Hematopoietic multipotent progenitor cell treated with erythropoietin and hydrocortisone succinate and interleukin-3 and kit ligand, for 6 days (in vitro differentiated cells): ENCODE measurements at regions not wholly inside any gene's neighbourhood (a gene's known extent, or its start where the extent isn't known, plus 50 kb on each side); places are given as distances from the start of the nearest gene placed in this dataset.

Experiments used
- DNase-seq: peaks from one replicate; pipeline ENCODE4 v3.0.0-alpha.2; 2015

DNA sequence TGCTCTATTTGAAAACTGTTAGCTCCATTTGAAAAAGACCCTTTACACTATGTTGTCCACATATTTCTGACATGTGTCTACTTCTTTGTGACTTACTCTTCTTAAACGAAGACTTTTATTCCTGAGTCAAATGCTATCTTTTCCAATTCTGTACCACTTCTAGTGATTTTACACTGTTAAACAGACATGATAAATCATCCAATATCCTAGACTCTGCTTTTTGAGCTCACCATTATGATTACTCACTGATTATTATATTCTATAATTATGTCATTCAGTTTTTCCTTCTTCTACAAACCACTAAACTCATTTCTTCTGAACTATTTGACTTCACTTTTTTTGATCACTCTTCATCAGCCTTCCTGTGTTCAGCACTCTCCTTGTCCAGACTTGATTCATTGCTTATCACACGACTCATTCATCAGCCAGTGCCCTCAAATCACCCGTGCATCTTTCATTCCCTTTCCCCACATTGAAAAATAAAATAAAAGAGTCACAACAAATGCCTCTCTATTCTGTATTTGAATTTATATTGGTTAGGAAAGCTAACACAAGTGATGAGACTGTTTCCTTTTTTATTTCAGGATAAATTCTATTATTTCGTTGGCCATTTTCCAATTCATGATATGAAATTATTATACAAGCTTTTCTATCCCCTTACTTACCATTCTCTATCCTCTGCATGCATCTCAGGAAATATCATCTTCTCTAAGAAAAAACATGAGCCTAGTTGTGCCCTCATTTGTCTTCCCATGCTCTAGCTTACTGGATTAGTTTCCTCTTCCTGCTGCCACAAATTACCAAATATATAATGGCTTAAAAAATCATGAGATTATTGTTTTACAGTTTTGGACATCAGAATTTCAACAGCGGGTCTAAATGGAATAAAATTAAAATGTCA lies 1482.1 kb upstream of the MIR17HG start:
- no peak for DNase-seq

GRCh38 chr13:89869312-89869711 lies 1478.2 kb upstream of the MIR17HG start:
- DNase-seq = no peak

GRCh38 chr13:89878904-89879303 lies 1468.6 kb upstream of the MIR17HG start:
- no peak for DNase-seq

- no peak for DNase-seq
These were observed 1467.3 kb upstream of the MIR17HG start for GRCh38 chr13:89880201-89880600.

DNA sequence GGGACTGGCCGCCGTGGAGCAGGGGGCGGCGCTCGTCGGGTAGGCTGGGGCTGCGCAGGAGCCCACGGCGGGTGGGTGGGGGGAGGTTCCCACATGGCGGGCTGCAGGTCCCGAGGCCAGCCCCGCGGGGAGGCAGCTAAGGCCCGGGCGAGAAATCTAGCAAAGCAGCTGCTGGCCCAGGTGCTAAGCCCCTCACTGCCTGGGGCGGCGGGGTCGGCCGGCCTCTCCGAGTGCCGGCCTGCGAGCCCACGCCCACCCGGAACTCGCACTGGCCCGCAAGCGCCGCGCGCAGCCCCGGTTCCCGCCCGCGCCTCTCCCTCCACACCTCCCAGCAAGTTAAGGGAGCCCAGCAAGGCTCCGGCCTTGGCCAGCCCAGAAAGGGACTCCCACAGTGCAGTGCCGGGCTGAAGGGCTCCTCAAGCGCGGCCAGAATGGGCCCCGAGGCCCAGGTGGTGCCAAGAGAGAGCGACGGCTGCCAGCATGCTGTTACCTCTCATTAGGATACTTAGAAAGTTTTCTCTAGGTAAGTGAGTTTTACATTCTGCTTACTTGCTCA lies 1463.5 kb upstream of the MIR17HG start:
- no peak for DNase-seq

DNA sequence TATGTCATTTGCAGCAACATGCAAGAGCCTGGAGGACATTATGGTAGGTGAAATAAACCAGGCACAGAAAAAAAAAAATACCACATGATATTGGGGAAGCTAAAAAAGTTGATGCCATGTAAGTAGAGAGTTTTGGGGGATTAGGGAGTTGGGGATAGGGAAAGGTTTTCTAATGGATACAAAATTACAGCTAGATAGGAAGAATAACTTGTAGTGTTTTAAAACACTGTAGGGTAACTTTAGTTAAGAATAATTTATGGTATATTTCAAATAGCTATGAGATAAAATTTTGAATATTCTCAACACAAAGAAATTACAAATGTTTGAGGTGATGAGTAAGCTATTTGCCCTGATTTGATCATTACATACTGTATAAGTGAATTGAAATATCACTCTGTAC lies 1456.7 kb upstream of the MIR17HG start:
- DNase-seq = no peak

DNA sequence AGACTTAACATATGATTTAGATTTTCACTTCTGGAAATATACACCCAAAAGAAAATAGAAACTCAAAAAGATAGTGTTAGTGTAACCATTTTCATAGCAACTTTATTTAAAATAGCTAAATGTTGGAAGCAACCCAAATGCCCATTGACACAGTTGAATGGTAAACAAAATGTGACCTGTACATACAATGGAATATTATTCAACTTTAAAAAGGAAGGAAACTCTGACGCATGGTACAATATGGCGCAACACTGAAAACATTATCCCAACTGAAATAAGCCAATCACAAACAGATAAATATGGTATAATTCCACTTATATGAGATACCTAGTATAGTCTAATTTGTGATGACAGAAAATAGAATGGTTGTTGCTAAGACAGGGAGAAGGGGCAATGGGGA lies 1456.1 kb upstream of the MIR17HG start:
- DNase-seq = no peak

GRCh38 chr13:89897681-89898080 lies 1449.8 kb upstream of the MIR17HG start:
- no peak for DNase-seq

DNA sequence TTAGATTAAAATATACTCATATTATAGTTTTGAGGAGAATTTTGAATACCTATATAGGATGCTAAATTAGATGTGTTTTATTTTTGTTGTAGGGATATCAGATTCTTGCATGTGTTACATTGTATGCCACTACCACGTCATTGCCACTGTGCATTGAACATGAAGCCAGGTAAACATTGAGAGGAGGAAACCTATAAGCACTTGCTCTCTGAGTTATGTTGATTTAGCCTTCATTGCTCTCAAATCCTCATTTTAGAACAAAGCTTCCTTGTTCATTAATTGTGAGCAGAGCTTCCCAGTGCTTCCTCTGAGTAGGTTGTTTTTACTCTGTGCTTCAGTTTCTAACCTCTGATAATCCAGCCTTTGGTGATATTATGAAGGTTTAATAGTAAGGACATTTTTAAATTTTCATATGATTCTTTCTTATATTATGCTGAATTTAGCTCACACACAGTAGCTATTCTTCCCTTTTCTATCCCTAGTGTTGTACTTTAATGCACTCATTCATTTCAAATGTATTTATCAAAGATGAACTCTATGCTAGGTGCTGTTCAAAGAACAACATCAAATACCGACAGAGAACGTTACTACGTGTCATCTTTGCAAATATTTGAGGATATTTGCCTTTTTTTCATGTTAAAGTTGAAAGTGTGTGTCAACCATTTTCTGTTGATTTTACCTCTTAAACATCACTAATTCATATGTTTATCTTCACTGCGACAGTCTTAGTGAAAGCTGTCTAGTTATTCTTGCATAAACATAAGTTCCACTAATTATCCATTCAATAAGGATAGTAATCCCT lies 1448.0 kb upstream of the MIR17HG start:
- no peak for DNase-seq

GRCh38 chr13:89900104-89900765 lies 1447.3 kb upstream of the MIR17HG start:
- DNase-seq = no peak

DNA sequence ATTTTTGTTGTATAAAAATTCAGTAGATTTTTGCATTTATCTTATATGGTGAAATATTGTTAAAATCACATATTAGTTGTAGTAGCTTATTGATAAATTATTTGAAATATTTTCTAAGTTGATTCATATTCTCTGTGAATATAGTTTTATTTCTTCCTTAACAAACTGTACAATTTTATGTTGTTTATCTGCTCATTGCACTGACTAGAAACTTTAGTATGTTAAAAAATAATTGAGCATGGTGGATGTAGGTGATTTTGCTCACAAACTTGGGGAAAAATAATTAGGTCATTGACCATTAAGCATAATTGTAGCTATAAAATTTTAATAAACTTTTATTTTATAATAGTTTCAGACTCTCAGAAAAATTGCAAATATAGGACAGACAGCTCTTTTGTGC lies 1445.3 kb upstream of the MIR17HG start:
- no peak for DNase-seq

DNA sequence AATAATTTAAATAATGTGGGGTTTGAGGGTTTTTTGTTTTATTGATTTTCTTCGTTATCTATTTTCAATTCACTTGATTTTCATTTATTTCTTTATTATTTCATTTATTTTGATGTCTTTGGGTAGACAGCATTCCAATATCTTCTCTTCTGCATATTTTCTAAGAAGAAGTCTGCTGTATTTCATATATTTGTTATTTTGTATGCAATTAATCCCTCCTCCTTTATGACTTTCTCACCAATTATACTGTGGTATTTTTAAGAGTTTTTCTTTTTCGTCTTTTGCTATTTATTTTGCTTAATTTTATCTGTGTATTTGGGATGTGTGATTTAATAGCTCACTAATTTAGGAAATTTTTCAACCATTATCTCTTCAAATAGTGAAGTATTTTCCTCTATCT lies 1444.4 kb upstream of the MIR17HG start:
- no peak for DNase-seq

DNA sequence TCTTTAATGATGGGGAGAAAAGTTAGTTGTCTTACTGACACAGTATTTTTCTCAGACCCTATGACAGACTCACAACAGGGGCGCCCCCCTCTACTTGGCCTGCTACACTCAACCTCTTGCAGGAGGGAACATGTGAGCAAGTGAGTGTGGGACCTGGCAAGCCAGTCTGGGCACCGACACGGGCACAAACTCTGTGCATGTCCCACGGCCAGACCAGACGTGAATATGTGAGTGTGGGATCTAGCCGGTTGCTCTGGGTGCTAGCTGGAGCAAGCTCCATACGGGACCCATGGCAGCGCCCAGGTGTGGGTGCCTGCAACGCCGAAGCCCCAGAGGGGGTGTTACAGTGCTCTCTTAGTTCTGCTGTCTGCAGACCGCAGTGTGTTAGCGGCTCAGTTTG lies 1437.3 kb upstream of the MIR17HG start:
- no peak for DNase-seq

GRCh38 chr13:89916551-89916950 lies 1430.9 kb upstream of the MIR17HG start:
- DNase-seq = no peak

DNA sequence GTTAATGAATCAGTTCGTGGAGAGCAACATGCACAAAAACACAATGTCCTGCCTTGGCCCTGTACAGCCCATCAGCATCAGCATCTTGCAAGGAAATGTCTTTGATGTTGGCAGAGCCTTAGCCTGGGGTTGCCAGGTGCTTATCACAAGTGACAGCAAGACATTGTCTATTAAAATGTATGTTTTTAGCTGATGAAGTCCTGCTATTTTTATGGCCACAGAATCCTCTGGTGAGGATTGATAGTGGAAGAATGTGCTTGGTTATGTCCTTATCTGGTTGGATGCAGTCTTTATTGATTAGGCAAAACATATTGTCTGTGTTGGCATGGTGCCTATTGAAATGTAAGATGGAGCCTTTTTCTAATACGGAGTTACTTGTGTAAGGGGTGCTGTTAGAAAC lies 1427.0 kb upstream of the MIR17HG start:
- no peak for DNase-seq

GRCh38 chr13:89923052-89923451 lies 1424.4 kb upstream of the MIR17HG start:
- DNase-seq = no peak

GRCh38 chr13:89923736-89924135 lies 1423.8 kb upstream of the MIR17HG start:
- DNase-seq = no peak

DNA sequence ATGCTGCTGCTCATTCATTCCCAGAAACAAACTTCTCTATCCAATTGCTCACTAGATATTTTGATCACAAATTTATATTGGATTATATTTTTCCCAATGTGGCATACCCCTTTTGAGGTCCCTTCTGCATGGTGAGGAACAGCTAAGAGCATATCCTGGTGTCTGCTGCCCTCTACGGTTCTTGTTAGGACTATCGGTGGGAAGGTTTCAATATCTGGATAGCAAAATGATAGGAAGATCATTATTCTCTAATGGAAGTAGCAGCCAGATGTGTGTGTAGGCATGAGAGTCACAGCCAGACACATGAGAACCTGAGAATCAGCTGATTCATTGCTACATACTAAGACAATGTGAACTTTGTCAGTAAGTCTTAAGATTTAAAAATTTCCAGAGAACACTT lies 1422.4 kb upstream of the MIR17HG start:
- DNase-seq = peak; percentile 21

DNA sequence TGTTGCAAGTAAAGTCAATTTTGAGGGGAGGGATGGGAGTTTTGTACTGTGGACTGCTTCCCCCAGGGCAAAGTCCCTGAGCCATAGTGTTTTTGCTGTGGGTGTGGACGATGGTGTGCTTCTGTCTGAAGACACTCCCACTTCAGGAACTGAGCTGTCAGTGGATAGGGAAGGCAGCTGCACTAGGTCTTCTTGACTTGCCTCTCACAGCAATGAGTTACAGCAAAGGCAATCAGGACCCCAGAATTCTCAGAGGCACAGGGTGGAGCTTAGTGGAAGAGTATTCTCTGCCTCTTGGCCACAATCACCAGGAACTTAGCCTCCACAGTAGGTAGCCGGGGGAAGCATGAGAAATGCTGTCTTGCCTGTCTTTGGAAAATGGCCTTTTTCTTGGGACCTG lies 1416.6 kb upstream of the MIR17HG start:
- no peak for DNase-seq

DNA sequence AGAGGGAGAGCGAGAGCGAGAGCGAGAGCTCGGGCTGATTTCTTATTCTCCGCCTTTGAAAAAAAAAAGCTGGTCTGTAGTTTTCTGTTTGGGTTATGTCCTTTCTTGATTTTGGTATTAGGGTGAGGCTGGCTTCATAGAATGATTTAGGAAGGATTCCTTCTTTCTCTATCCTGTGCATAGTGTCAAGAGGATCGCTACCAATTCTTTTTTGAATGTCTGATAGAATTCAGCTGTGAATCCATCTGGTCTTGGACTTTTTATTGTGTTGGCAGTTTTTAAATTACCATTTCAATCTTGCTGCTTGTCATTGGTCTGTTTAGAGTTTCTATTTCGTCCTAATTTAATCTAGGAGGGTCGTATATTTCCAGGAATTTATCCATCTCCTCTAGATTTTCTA lies 1414.6 kb upstream of the MIR17HG start:
- no peak for DNase-seq

GRCh38 chr13:89936256-89936655 lies 1411.2 kb upstream of the MIR17HG start:
- DNase-seq = no peak

GRCh38 chr13:89937420-89937819 lies 1410.1 kb upstream of the MIR17HG start:
- DNase-seq = no peak

GRCh38 chr13:89940383-89940782 lies 1407.1 kb upstream of the MIR17HG start:
- DNase-seq = no peak
